ENCODE measurements at regions not wholly inside any gene's neighbourhood (a gene's known extent, or its start where the extent isn't known, plus 50 kb on each side); places are given as distances from the start of the nearest gene placed in this dataset.

DNA sequence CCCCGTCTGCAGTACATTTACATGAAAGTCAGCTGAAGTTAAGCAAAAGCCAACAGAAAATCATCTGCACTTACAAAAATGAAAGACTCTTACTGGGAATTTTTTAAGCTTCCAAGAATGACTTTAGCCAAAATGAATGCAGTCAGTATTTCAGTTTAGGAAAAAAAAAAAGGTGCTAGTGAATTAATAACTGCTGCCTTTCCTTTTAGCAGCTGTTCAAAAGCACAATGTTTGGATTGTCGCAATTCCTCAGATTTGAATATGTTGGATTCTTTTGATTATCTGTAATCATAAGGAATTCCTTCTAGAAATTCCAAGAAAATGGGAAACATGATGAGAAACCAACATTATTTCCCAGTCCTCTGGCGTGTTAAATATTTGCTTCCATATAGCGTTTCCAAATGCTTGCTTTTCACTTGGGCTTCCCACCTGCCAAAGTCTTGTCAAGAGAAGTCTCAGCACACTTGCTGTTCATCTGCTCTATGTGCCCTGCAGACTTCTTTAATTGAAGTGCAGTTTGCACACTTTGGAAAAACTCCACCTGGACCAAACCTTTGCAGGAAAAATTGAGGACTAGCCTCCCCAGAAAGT lies 653.0 kb upstream of the SLC39A10 start:
- TF ChIP-seq, protein P1, sequence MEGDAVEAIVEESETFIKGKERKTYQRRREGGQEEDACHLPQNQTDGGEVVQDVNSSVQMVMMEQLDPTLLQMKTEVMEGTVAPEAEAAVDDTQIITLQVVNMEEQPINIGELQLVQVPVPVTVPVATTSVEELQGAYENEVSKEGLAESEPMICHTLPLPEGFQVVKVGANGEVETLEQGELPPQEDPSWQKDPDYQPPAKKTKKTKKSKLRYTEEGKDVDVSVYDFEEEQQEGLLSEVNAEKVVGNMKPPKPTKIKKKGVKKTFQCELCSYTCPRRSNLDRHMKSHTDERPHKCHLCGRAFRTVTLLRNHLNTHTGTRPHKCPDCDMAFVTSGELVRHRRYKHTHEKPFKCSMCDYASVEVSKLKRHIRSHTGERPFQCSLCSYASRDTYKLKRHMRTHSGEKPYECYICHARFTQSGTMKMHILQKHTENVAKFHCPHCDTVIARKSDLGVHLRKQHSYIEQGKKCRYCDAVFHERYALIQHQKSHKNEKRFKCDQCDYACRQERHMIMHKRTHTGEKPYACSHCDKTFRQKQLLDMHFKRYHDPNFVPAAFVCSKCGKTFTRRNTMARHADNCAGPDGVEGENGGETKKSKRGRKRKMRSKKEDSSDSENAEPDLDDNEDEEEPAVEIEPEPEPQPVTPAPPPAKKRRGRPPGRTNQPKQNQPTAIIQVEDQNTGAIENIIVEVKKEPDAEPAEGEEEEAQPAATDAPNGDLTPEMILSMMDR (IDR thresholded peaks at IDR 0.05; ENCODE audit: extremely low read depth, missing control alignments) = no peak
- no peak for DNase-seq (ENCODE audit: low spot score)

DNA sequence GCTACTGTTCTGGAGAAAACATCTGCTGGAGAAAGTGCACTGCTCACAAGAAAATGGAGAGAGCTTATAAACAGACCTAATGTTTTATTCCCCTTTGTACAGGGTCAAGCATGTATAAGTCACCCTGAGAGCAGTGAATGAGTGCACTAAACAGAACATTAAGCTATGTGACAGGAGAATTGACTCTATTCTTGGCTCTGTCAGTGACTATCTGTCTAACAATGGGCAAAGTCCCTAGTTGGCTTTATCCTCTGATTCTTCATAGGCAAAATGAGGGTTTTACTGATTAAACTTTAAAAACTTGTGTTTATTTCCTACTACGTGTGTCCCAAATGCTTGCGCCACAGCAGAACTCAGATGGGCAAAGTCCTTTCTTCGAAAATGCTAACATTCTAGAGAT lies 655.1 kb upstream of the SLC39A10 start:
- TF ChIP-seq, protein P1 (IDR thresholded peaks at IDR 0.05; ENCODE audit: extremely low read depth, missing control alignments) = no peak
- no peak for DNase-seq (ENCODE audit: low spot score)

DNA sequence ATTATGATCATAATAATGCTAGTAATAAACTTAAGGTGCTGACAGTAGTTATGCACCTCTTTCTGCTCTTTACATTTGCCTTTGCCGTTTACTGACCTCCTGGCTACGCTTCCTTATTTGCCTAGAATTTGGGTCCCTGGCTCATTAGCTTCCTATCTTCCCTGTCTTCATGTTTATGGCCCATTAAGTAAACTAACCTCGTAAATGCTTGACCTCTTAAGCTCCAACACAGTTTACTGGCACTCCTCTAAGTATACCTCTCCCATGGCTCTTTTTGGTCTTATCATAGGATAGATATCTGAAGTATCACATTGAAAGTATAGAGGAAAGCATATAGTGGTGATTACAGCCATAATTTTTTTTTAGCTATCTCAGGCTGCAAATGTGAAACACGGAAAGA lies 657.3 kb upstream of the SLC39A10 start:
- TF ChIP-seq, protein P1 (IDR thresholded peaks at IDR 0.05; ENCODE audit: extremely low read depth, missing control alignments) = no peak
- DNase-seq (ENCODE audit: low spot score) = no peak

DNA sequence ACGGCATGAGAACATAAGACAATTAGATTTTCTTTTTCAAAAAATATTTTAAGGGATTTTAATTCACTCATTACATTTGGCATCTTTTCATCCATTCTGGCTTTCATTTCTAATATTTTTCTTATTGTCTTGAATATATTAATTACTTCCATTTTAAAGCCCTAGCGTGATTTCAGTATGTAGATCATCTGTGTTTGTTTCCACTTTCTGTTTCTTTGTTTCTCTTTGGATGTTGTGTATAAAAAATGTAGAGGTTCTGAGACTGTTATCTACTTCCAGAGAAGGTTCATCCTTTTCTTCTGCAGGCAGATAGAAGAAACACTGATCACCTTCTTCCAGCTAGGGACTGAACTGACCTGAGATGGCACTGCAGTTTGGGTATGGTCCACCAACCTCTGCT lies 664.4 kb upstream of the SLC39A10 start:
- TF ChIP-seq, protein P1 (IDR thresholded peaks at IDR 0.05; ENCODE audit: extremely low read depth, missing control alignments) = no peak
- no peak for DNase-seq (ENCODE audit: low spot score)

DNA sequence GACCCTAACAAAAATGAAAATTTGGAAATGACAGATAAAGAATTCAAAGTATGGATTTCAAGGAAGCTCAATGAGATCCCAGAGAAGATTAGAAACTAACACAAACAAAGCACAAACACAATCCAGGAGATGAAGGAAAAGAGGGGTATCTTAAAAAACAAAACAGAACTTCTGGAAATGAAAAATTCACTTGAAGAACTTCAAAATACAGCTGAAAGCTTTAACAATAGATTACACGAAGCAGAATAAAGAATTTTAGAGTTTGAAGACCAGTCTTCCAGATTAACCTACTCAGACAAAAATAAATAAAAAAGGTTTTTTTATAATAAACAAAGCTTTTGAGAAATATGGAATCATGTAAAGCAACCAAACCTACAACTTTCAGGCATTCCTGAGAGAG lies 671.8 kb upstream of the SLC39A10 start:
- TF ChIP-seq, protein P1 (IDR thresholded peaks at IDR 0.05; ENCODE audit: extremely low read depth, missing control alignments) = no peak
- DNase-seq (ENCODE audit: low spot score) = no peak

DNA sequence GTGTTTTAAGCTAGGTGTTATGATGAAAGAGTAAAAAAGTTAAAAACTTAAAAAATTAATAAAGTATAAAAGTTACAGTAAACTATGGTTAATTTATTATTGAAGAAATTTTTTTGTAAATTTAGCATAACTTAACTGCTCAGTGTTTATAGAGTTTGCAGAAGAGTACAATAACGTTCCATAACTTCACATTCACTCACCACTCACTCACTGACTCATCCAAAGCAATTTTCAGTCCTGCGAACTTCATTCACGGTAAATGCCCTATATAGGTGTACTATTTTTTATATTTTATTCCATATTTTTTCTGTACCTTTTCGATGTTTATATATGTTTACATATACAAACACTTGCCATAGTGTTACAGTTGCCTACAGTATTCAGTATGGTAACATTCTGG lies 694.8 kb upstream of the SLC39A10 start:
- no peak for DNase-seq (ENCODE audit: low spot score)
- TF ChIP-seq, protein P1 (IDR thresholded peaks at IDR 0.05; ENCODE audit: extremely low read depth, missing control alignments) = no peak

DNA sequence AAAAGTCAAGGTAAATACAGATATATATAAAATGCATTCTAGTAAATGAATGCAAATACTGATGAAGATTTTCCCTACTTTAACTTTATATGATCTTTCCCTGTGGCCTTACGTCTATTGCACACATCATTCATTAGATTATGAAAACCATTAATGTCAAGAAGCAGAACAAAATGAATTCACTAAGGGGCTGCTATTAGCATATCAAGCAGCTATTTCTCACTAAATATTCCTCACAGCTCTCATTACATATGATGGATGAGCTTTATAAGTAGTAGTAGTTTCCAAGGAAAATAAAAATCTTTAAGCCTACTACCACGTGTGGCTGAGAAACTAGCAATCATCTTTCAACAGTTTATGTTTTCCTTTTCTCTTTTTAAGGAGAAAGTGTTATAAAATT lies 702.8 kb upstream of the SLC39A10 start:
- TF ChIP-seq, protein P1 (IDR thresholded peaks at IDR 0.05; ENCODE audit: extremely low read depth, missing control alignments) = no peak
- no peak for DNase-seq (ENCODE audit: low spot score)

Measured in GM20000 (cell line).